ENCODE measurements at regions not wholly inside any gene's neighbourhood (a gene's known extent, or its start where the extent isn't known, plus 50 kb on each side); places are given as distances from the start of the nearest gene placed in this dataset.

DNA sequence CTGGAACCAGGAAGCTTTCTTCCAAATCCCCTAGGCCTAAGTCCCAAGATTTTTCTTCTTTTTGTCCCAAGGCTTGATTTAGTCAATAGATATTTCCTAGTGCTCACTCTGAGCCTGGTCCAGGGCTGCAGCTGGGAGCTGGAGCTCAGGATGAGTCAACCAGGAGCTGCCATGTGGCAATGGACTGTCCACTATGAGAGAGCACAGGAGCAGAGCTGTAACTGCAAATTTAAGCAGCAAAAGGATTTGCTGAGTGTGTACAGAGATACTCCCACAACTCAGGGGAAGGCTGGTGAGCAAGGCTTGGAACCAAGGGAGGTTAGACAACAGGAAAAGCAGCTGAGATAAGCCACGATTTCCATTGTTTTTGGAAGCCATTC lies 92.1 kb upstream of the CXCL12 start:
- no TSS peak for BruUV-seq (replicated peaks)

DNA sequence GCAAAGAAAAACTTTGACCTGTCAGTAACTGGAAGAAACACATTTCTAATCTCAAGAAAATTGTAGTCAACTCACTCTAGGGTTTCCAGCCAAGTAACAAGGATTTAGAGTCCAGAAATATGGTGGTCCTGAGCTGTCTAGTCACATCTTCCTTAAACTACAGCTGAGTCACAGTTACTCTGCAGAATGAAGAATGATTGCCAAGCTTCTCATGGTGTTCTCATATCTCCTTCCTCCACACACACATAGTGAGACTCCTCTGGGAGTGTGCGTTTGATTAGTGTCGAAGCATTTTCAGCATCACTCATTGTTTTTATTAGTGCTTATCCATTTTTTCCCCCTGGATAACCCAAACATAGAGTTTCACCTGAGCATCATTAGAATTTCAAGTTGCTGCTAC lies 93.1 kb upstream of the CXCL12 start:
- H3K27ac ChIP-seq (ENCODE audit: low read depth, low read length), result no peak overlapping the region
- intact Hi-C loops (cut with micrococcal nuclease), result no loop called here
- no peak overlapping the region for H3K4me2 ChIP-seq (ENCODE audit: low read length)
- H3K4me3 ChIP-seq (replicated peaks in 1 of 2; ENCODE audit: low read depth in 1 of 2, low read length in 2 of 2), result no peak overlapping the region
- H3K9ac ChIP-seq (ENCODE audit: low read length), result no peak overlapping the region
- no peaks in the 10 kb centered on the region for H3K9me2 ChIP-seq (ENCODE audit: insufficient read depth)
- no peak for DNase-seq (ENCODE audit: low read depth, low spot score)
- ChIA-PET RAD21 (ENCODE audit: low non-redundant PET in 1 of 2, low total read pairs in 2 of 2, uncharacterized antibody in 2 of 2, unreplicated experiment in 2 of 2) (no interaction called here), POLR2A (no interaction called here), CTCF (no interaction called here)
- TF ChIP-seq CEBPB (IDR thresholded peaks at IDR 0.05; ENCODE audit: low read depth) (no peak), RAD21 (IDR thresholded peaks at IDR 0.05; ENCODE audit: low read depth) (no peak), TCF7L2 (IDR thresholded peaks at IDR 0.05; ENCODE audit: borderline replicate concordance, extremely low read depth, insufficient read depth, insufficient read length) (no peak), FOSL1 (IDR thresholded peaks at IDR 0.05; ENCODE audit: low read depth) (no peak), ELF1 (IDR thresholded peaks at IDR 0.05; ENCODE audit: borderline replicate concordance, low read depth) (no peak), EZH2phosphoT487 (IDR thresholded peaks at IDR 0.05; ENCODE audit: borderline replicate concordance) (no peak), SIN3A (IDR thresholded peaks at IDR 0.05; ENCODE audit: low read depth) (no peak), CBX3 (IDR thresholded peaks at IDR 0.05; ENCODE audit: low read depth) (no peak), POLR2AphosphoS5 (IDR thresholded peaks at IDR 0.05; ENCODE audit: low read depth, low read length) (no peak), EZH2 (IDR thresholded peaks at IDR 0.05) (no peak), ZNF274 (IDR thresholded peaks at IDR 0.05; ENCODE audit: low read depth, low read length) (no peak), SP1 (IDR thresholded peaks at IDR 0.05; ENCODE audit: low read depth) (no peak), ZFX (IDR thresholded peaks at IDR 0.05) (no peak)
- TF ChIP-seq, protein P1, sequence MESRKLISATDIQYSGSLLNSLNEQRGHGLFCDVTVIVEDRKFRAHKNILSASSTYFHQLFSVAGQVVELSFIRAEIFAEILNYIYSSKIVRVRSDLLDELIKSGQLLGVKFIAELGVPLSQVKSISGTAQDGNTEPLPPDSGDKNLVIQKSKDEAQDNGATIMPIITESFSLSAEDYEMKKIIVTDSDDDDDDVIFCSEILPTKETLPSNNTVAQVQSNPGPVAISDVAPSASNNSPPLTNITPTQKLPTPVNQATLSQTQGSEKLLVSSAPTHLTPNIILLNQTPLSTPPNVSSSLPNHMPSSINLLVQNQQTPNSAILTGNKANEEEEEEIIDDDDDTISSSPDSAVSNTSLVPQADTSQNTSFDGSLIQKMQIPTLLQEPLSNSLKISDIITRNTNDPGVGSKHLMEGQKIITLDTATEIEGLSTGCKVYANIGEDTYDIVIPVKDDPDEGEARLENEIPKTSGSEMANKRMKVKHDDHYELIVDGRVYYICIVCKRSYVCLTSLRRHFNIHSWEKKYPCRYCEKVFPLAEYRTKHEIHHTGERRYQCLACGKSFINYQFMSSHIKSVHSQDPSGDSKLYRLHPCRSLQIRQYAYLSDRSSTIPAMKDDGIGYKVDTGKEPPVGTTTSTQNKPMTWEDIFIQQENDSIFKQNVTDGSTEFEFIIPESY (IDR thresholded peaks at IDR 0.05; ENCODE audit: extremely low read depth, insufficient replicate concordance, low read length), result no peak
- TF ChIP-seq, protein P2, sequence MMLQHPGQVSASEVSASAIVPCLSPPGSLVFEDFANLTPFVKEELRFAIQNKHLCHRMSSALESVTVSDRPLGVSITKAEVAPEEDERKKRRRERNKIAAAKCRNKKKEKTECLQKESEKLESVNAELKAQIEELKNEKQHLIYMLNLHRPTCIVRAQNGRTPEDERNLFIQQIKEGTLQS (IDR thresholded peaks at IDR 0.05), result no peak
- TF ChIP-seq, protein P3, sequence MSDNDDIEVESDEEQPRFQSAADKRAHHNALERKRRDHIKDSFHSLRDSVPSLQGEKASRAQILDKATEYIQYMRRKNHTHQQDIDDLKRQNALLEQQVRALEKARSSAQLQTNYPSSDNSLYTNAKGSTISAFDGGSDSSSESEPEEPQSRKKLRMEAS (IDR thresholded peaks at IDR 0.05), result no peak
- no peaks in the 10 kb centered on the region for H3K79me2 ChIP-seq (ENCODE audit: insufficient read depth, low read length)
- BruUV-seq (replicated peaks), result no TSS peak
- H3K9me3 ChIP-seq (ENCODE audit: control insufficient read depth in 1 of 2, insufficient read depth in 1 of 2, low read depth in 1 of 2, low read length in 2 of 2), result no peaks in the 10 kb centered on the region
- no peaks in the 10 kb centered on the region for H3K36me3 ChIP-seq (ENCODE audit: control insufficient read depth in 1 of 2, insufficient read depth in 2 of 2, low read length in 2 of 2)
- H4K20me1 ChIP-seq (ENCODE audit: insufficient read depth), result no peaks in the 10 kb centered on the region
- H3K27me3 ChIP-seq (ENCODE audit: insufficient read depth, low read length), result no peaks in the 10 kb centered on the region
- H2AFZ ChIP-seq (ENCODE audit: low read depth, low read length, poor library complexity, severe bottlenecking), result no peak overlapping the region
- ATAC-seq, result no peak
- H3K4me1 ChIP-seq (ENCODE audit: control insufficient read depth in 1 of 2, insufficient read depth in 2 of 2, low read length in 2 of 2), result no peaks in the 10 kb centered on the region

More for the DNA sequence above, 92.1 kb upstream of the CXCL12 start:
- no peak overlapping the region for H3K4me3 ChIP-seq (replicated peaks in 1 of 2; ENCODE audit: low read depth in 1 of 2, low read length in 2 of 2)
- no peak overlapping the region for H3K27ac ChIP-seq (ENCODE audit: low read depth, low read length)
- H3K4me2 ChIP-seq (ENCODE audit: low read length), result no peak overlapping the region
- no peaks in the 10 kb centered on the region for H3K9me2 ChIP-seq (ENCODE audit: insufficient read depth)
- no peak for DNase-seq (ENCODE audit: low read depth, low spot score)
- ATAC-seq, result no peak
- H2AFZ ChIP-seq (ENCODE audit: low read depth, low read length, poor library complexity, severe bottlenecking), result no peak overlapping the region
- H3K27me3 ChIP-seq (ENCODE audit: insufficient read depth, low read length), result no peaks in the 10 kb centered on the region
- CTCF ChIA-PET, result no interaction called here
- TF ChIP-seq POLR2A (IDR thresholded peaks at IDR 0.05; ENCODE audit: borderline replicate concordance, extremely low read depth, insufficient read depth, insufficient read length), result no peak
- TF ChIP-seq ELF1 (IDR thresholded peaks at IDR 0.05; ENCODE audit: borderline replicate concordance, low read depth), result no peak
- no peak for TF ChIP-seq CBX3 (IDR thresholded peaks at IDR 0.05; ENCODE audit: low read depth)
- TF ChIP-seq EZH2 (IDR thresholded peaks at IDR 0.05), result no peak
- no peaks in the 10 kb centered on the region for H3K4me1 ChIP-seq (ENCODE audit: control insufficient read depth in 1 of 2, insufficient read depth in 2 of 2, low read length in 2 of 2)
- H4K20me1 ChIP-seq (ENCODE audit: insufficient read depth), result no peaks in the 10 kb centered on the region
- RAD21 ChIA-PET (ENCODE audit: low non-redundant PET in 1 of 2, low total read pairs in 2 of 2, uncharacterized antibody in 2 of 2, unreplicated experiment in 2 of 2), result no interaction called here
- POLR2A ChIA-PET, result no interaction called here
- no peaks in the 10 kb centered on the region for H3K79me2 ChIP-seq (ENCODE audit: insufficient read depth, low read length)
- H3K36me3 ChIP-seq (ENCODE audit: control insufficient read depth in 1 of 2, insufficient read depth in 2 of 2, low read length in 2 of 2), result no peaks in the 10 kb centered on the region
- H3K9me3 ChIP-seq (ENCODE audit: control insufficient read depth in 1 of 2, insufficient read depth in 1 of 2, low read depth in 1 of 2, low read length in 2 of 2), result no peaks in the 10 kb centered on the region
- intact Hi-C loops (cut with micrococcal nuclease), result no loop called here
- no peak overlapping the region for H3K9ac ChIP-seq (ENCODE audit: low read length)

Measured in HCT116 (cell line).